HEK293T (cell line): ENCODE measurements at regions not wholly inside any gene's neighbourhood (a gene's known extent, or its start where the extent isn't known, plus 50 kb on each side); places are given as distances from the start of the nearest gene placed in this dataset.
"Not testable (repeated sequence)": the region's sequence is repeated elsewhere in the genome, so short reads cannot be mapped to it uniquely, and the experiment has no call there.

ENCODE experiments used
- CTCF ChIA-PET: fragments of 350-600 bp; formaldehyde crosslinking; extraction: SDS; loops from one replicate; lab custom pipeline; 2021; ENCODE audit warnings: antibody characterized with exemption, inconsistent platforms; lab: Yijun Ruan, JAX
- POLR2A ChIA-PET: fragments of 350-600 bp; formaldehyde crosslinking; extraction: SDS; loops from one replicate; lab custom pipeline; 2020; ENCODE audit warnings: antibody characterized with exemption, inconsistent platforms; lab: Yijun Ruan, JAX
- DNase-seq: peaks from one replicate; pipeline ENCODE4 v3.0.0; 2012; ENCODE audit warnings: mixed read lengths; ENCODE audit errors: extremely low spot score
- ARNT ChIP-seq: fragments of 450-650 bp; IDR thresholded peaks from 2 replicates; pipeline ENCODE4 v1.6.1; 2017; ENCODE audit warnings: mild to moderate bottlenecking
- BHLHE40 ChIP-seq: fragments of 450-650 bp; IDR thresholded peaks from 2 replicates; pipeline ENCODE4 v1.6.1; 2016; ENCODE audit warnings: mild to moderate bottlenecking, moderate library complexity, borderline replicate concordance
- CTBP1 ChIP-seq: fragments of 450-650 bp; IDR thresholded peaks from 2 replicates; pipeline ENCODE4 v1.6.1; 2016; ENCODE audit warnings: borderline replicate concordance
- ELF4 ChIP-seq: fragments of 450-650 bp; IDR thresholded peaks from 2 replicates; pipeline ENCODE4 v1.6.1; 2017; ENCODE audit warnings: antibody characterized with exemption
- FOXA1 ChIP-seq: fragments of 450-650 bp; IDR thresholded peaks from 2 replicates; pipeline ENCODE4 v1.6.1; 2016; ENCODE audit warnings: mild to moderate bottlenecking
- FOXK2 ChIP-seq: fragments of 450-650 bp; IDR thresholded peaks from 2 replicates; pipeline ENCODE4 v1.6.1; 2016; ENCODE audit warnings: mild to moderate bottlenecking
- FOXM1 ChIP-seq: fragments of 450-650 bp; IDR thresholded peaks from 2 replicates; pipeline ENCODE4 v1.6.1; 2017; ENCODE audit warnings: mild to moderate bottlenecking, borderline replicate concordance
- HDGF ChIP-seq: fragments of 450-650 bp; IDR thresholded peaks from 2 replicates; pipeline ENCODE4 v1.6.1; 2017; ENCODE audit warnings: antibody characterized with exemption, borderline replicate concordance
- L3MBTL2 ChIP-seq: fragments of 450-650 bp; conservative IDR thresholded peaks from 2 replicates; pipeline ENCODE4 v1.6.1; 2016; ENCODE audit warnings: mild to moderate bottlenecking
- LEF1 ChIP-seq: fragments of 450-650 bp; IDR thresholded peaks from 2 replicates; pipeline ENCODE4 v1.6.1; 2017; ENCODE audit warnings: mild to moderate bottlenecking, borderline replicate concordance
- NFRKB ChIP-seq: fragments of 450-650 bp; IDR thresholded peaks from 2 replicates; pipeline ENCODE4 v1.6.1; 2016; ENCODE audit warnings: mild to moderate bottlenecking, moderate library complexity
- PKNOX1 ChIP-seq: fragments of 450-650 bp; IDR thresholded peaks from 2 replicates; pipeline ENCODE4 v1.6.1; 2016
- SP1 ChIP-seq: fragments of 450-650 bp; IDR thresholded peaks from 2 replicates; pipeline ENCODE4 v1.6.1; 2017
- SUZ12 ChIP-seq: fragments of 450-650 bp; IDR thresholded peaks from 2 replicates; pipeline ENCODE4 v1.6.1; 2016; ENCODE audit warnings: mild to moderate bottlenecking
- TARDBP ChIP-seq: fragments of 450-650 bp; IDR thresholded peaks from 2 replicates; pipeline ENCODE4 v1.6.1; 2016
- ZNF384 ChIP-seq: fragments of 450-650 bp; IDR thresholded peaks from 2 replicates; pipeline ENCODE4 v1.6.1; 2016

- no peak for DNase-seq
- POLR2A ChIA-PET, result no interaction called here
- TF ChIP-seq SUZ12, result no peak
- TF ChIP-seq FOXM1, result no peak
- CTCF ChIA-PET, result no interaction called here
Observed at GRCh38 chr1:115450501-115451040, 112.5 kb upstream of the NGF start.

- TF ChIP-seq BHLHE40 (no peak), TARDBP (no peak), HDGF (no peak), L3MBTL2 (no peak), ZNF384 (no peak), FOXK2 (no peak), SP1 (no peak), LEF1 (no peak), ELF4 (no peak), ARNT (no peak), SUZ12 (no peak), NFRKB (no peak)
- ChIA-PET CTCF (interaction anchor here (1.1 kb wide), 1 partner anchor 21 kb away, joined by 5 read pairs; no protein-coding TSS in a partner anchor), POLR2A (no interaction called here)
- DNase-seq, result no peak
Observed at GRCh38 chr1:115448282-115449044, 110.4 kb upstream of the NGF start.

GRCh38 chr1:115447672-115448071 lies 109.6 kb upstream of the NGF start:
- DNase-seq, result no peak
- TF ChIP-seq ZNF384, result no peak
- TF ChIP-seq BHLHE40, result no peak
- no peak for TF ChIP-seq FOXK2
- TF ChIP-seq FOXM1, result no peak
- no peak for TF ChIP-seq TARDBP
- no peak for TF ChIP-seq L3MBTL2
- no peak for TF ChIP-seq SP1
- no peak for TF ChIP-seq SUZ12
- no peak for TF ChIP-seq ELF4
- no peak for TF ChIP-seq PKNOX1
- TF ChIP-seq LEF1, result no peak
- no peak for TF ChIP-seq HDGF
- no peak for TF ChIP-seq ARNT
- CTCF ChIA-PET, result interaction anchor here (0.6 to 1.1 kb wide), 2 partner anchors 22 to 123 kb away, joined by 3 to 5 read pairs; no protein-coding TSS in a partner anchor
- POLR2A ChIA-PET, result no interaction called here

- no peak for DNase-seq
- ChIA-PET POLR2A (no interaction called here), CTCF (interaction anchor here (1.7 kb wide), 1 partner anchor 15 kb away, joined by 4 read pairs; no protein-coding TSS in a partner anchor)
- TF ChIP-seq HDGF (no peak), L3MBTL2 (no peak), FOXA1 (no peak), SUZ12 (no peak), NFRKB (no peak), ELF4 (no peak), CTBP1 (no peak), TARDBP (no peak), BHLHE40 (no peak), LEF1 (no peak), FOXK2 (no peak)
Observed at GRCh38 chr1:115445090-115445489, 107.0 kb upstream of the NGF start.

GRCh38 chr1:115440733-115441132 lies 102.7 kb upstream of the NGF start:
- no peak for TF ChIP-seq NFRKB
- no peak for TF ChIP-seq SUZ12
- TF ChIP-seq SP1, result no peak
- no peak for TF ChIP-seq PKNOX1
- POLR2A ChIA-PET, result no interaction called here
- DNase-seq, result no peak
- CTCF ChIA-PET, result interaction anchor here (0.7 kb wide), 1 partner anchor 154 kb away, joined by 3 read pairs; no protein-coding TSS in a partner anchor

- DNase-seq, CTCF ChIA-PET, POLR2A ChIA-PET: not testable (repeated sequence)
Observed at GRCh38 chr1:115439520-115439919, 101.5 kb upstream of the NGF start.

GRCh38 chr1:115437196-115437595 lies 99.1 kb upstream of the NGF start:
- DNase-seq, result no peak
- CTCF ChIA-PET, result interaction anchor here (1.2 kb wide), 1 partner anchor 33 kb away, joined by 4 read pairs; no protein-coding TSS in a partner anchor

More at GRCh38 chr1:115437196-115437595, 99.1 kb upstream of the NGF start:
- TF ChIP-seq SUZ12, result no peak
- TF ChIP-seq NFRKB, result no peak
- no peak for TF ChIP-seq L3MBTL2
- TF ChIP-seq ELF4, result no peak
- no peak for TF ChIP-seq ZNF384
- no peak for TF ChIP-seq BHLHE40
- TF ChIP-seq FOXM1, result no peak
- TF ChIP-seq CTBP1, result no peak
- TF ChIP-seq SP1, result no peak
- no peak for TF ChIP-seq HDGF
- TF ChIP-seq TARDBP, result no peak
- no peak for TF ChIP-seq FOXK2
- no peak for TF ChIP-seq ARNT
- TF ChIP-seq FOXA1, result no peak
- TF ChIP-seq PKNOX1, result no peak
- TF ChIP-seq LEF1, result no peak
- POLR2A ChIA-PET, result no interaction called here
